Nephron progenitor cell (in vitro differentiated cells): ENCODE measurements at regions not wholly inside any gene's neighbourhood (a gene's known extent, or its start where the extent isn't known, plus 50 kb on each side); places are given as distances from the start of the nearest gene placed in this dataset.
"Not testable (repeated sequence)": the region's sequence is repeated elsewhere in the genome, so short reads cannot be mapped to it uniquely, and the experiment has no call there.

Experiments used
- DNase-seq: peaks from one replicate; pipeline ENCODE4 v3.0.0; 2021
- H3K27ac Mint-ChIP-seq: 2 replicates; pipeline ENCODE4 v1.8.0; 2021; ENCODE audit warnings: mild to moderate bottlenecking, moderate library complexity, mixed read lengths
- H3K27me3 Mint-ChIP-seq: 2 replicates; pipeline ENCODE4 v1.8.0; 2021; ENCODE audit warnings: mild to moderate bottlenecking, low read depth, mixed read lengths; ENCODE audit not compliant: poor library complexity
- H3K36me3 Mint-ChIP-seq: 2 replicates; pipeline ENCODE4 v1.8.0; 2021; ENCODE audit warnings: low read depth, mixed read lengths
- H3K4me1 Mint-ChIP-seq: 2 replicates; pipeline ENCODE4 v1.8.0; 2021; ENCODE audit warnings: mixed read lengths
- H3K4me3 Mint-ChIP-seq: 2 replicates; pipeline ENCODE4 v1.8.0; 2021; ENCODE audit warnings: mild to moderate bottlenecking, moderate library complexity, mixed read lengths
- H3K9me3 Mint-ChIP-seq: 2 replicates; pipeline ENCODE4 v1.8.0; 2021; ENCODE audit warnings: mild to moderate bottlenecking, moderate library complexity, mixed read lengths
- CTCF ChIP-seq: fragments of 200-600 bp; sonication (generic); IDR thresholded peaks from 2 replicates; pipeline ENCODE4 v1.5.0; 2021; ENCODE audit warnings: antibody characterized with exemption

- no peak overlapping the region for H3K27ac Mint-ChIP-seq
- no peaks in the 10 kb centered on the region for H3K36me3 Mint-ChIP-seq
- peaks cover 26% of the 10 kb centered on the region for H3K4me1 Mint-ChIP-seq
- no peak for DNase-seq
- no peak overlapping the region for H3K4me3 Mint-ChIP-seq
- peaks cover 28% of the 10 kb centered on the region for H3K9me3 Mint-ChIP-seq
- H3K27me3 Mint-ChIP-seq: peaks cover 42% of the 10 kb centered on the region
- no peak for TF ChIP-seq CTCF
These were observed 55.3 kb downstream of the RBFOX3 start for GRCh38 chr17:79555543-79555942.

- Mint-ChIP-seq H3K4me1 (peaks cover 29% of the 10 kb centered on the region), H3K9me3 (peaks cover 32% of the 10 kb centered on the region), H3K27me3 (peaks cover 36% of the 10 kb centered on the region)
- H3K36me3 Mint-ChIP-seq, H3K4me3 Mint-ChIP-seq, H3K27ac Mint-ChIP-seq, DNase-seq: not testable (repeated sequence)
These were observed 56.5 kb downstream of the RBFOX3 start for GRCh38 chr17:79554346-79554745.

GRCh38 chr17:79552824-79553223 lies 58.0 kb downstream of the RBFOX3 start:
- Mint-ChIP-seq H3K27me3 (peaks cover 36% of the 10 kb centered on the region), H3K4me3 (no peak overlapping the region), H3K4me1 (peaks cover 29% of the 10 kb centered on the region), H3K36me3 (no peaks in the 10 kb centered on the region), H3K27ac (no peak overlapping the region), H3K9me3 (peaks cover 32% of the 10 kb centered on the region)
- no peak for TF ChIP-seq CTCF
- no peak for DNase-seq

GRCh38 chr17:79552405-79552804 lies 58.4 kb downstream of the RBFOX3 start:
- TF ChIP-seq CTCF: no peak
- H3K4me1 Mint-ChIP-seq: peaks cover 25% of the 10 kb centered on the region
- no peaks in the 10 kb centered on the region for H3K36me3 Mint-ChIP-seq
- no peak for DNase-seq
- peaks cover 34% of the 10 kb centered on the region for H3K27me3 Mint-ChIP-seq
- no peak overlapping the region for H3K4me3 Mint-ChIP-seq
- no peak overlapping the region for H3K27ac Mint-ChIP-seq
- peaks cover 32% of the 10 kb centered on the region for H3K9me3 Mint-ChIP-seq

- Mint-ChIP-seq H3K4me3 (no peak overlapping the region), H3K27ac (peak overlapping the region; percentile 55), H3K4me1 (peaks cover 29% of the 10 kb centered on the region), H3K9me3 (peaks cover 26% of the 10 kb centered on the region), H3K36me3 (no peaks in the 10 kb centered on the region), H3K27me3 (peaks cover 24% of the 10 kb centered on the region)
- DNase-seq: no peak
- no peak for TF ChIP-seq CTCF
These were observed 61.5 kb downstream of the RBFOX3 start for GRCh38 chr17:79549141-79549915.

GRCh38 chr17:79548116-79548515 lies 62.7 kb downstream of the RBFOX3 start:
- H3K9me3 Mint-ChIP-seq: peaks cover 17% of the 10 kb centered on the region
- peaks cover 34% of the 10 kb centered on the region for H3K4me1 Mint-ChIP-seq
- H3K36me3 Mint-ChIP-seq: no peaks in the 10 kb centered on the region
- DNase-seq: no peak
- H3K27ac Mint-ChIP-seq: no peak overlapping the region
- no peak for TF ChIP-seq CTCF
- H3K27me3 Mint-ChIP-seq: peaks cover 24% of the 10 kb centered on the region
- H3K4me3 Mint-ChIP-seq: no peak overlapping the region
